ENCODE measurements at regions not wholly inside any gene's neighbourhood (a gene's known extent, or its start where the extent isn't known, plus 50 kb on each side); places are given as distances from the start of the nearest gene placed in this dataset.
"Not testable (repeated sequence)": the region's sequence is repeated elsewhere in the genome, so short reads cannot be mapped to it uniquely, and the experiment has no call there.

DNA sequence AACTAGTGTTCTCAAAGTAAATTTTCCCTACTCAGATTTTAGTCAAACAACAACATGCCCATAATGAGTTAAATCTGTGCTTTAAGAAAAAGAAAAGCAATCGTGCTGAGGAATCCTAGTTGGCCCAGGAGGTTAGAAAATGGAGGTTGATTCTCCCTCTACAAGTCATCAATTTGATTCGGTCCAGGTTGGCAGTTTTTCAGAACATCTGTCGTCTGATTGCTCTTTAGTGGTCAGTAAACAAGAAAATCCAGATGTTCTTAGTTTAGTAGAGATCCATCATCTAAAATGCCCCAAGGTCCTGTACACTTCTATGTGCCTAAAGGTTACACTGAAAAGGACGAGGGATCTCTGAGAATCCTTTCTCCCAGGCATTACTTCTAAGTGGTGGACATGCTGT, 659.2 kb downstream of the MTRR start:
- intact Hi-C loops (cut with micrococcal nuclease), result no loop called here

DNA sequence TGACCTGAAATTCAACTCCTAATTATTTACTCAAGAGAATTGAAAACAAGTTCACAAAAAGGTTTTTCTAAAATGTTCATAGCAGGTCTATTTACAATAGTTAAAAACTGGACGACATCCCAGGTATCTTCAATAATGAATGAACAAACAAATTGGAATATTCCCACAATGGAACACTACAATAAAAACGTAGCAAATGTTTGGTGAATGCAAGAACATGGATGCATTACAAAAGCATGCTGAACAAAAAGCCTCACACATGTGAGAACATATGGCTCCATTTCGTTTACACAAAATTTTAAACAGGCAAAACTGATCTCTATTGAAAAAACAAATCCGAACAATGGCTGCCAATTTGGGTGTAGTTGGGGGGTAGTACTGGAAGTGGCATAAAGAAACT, 669.9 kb downstream of the MTRR start:
- intact Hi-C loops (cut with micrococcal nuclease), result no loop called here

DNA sequence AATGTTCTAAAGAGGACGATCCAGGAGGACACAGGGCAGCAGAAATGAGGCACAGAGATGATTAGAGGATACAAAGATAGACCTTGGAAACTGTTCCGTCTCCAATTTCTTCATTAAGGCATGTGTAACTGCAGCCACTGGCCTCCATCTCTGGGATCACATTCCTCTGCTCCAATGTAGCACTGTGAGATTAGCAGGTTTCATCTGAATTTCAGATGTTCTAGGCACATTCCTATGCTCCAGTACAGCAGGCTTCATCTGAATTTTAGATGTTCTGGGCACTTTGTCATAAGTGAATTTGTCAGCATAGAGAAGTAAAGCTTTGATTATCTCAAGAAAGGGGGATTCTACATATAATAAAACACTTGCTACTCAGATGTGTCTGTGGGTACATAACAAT, 671.4 kb downstream of the MTRR start:
- intact Hi-C loops (cut with micrococcal nuclease), result no loop called here

DNA sequence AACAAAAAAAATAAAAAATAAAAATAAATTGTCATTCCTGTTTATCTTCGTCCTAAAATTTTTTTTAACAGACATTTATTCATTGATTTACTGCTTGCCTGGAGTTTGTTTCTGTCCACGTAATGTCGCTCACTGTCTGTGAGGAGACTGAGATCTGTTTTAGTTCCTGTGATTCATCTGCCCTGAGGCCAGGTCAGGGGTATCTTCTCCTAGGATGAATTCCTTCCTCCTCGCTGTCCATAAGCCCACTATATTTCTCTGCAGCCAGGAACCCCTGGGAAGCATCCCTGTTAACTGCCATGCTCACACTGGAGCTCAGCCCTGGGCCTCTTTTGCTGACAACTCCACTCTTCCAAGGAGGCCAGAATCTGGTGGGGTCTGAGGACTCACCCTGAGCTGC, 682.0 kb downstream of the MTRR start:
- intact Hi-C loops (cut with micrococcal nuclease), result no loop called here

DNA sequence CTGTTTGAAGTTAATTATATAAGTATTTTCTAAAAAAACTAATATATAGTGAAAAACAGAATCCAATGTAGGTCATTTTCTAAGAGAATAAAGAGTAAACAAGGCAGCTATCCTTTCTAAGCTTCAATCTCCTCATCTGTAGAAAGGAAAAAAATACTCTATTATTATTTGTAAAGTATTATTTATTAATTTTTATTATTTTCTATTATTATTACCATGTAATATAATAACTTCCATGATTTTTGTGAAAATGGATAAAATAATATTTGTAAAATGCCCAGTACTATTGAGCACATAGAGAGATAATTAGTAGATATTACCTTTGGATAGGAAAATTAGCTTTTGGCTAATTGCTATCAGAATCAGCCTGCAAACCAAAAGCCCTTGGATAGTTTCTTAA, 684.4 kb downstream of the MTRR start:
- intact Hi-C loops (cut with micrococcal nuclease), result no loop called here

DNA sequence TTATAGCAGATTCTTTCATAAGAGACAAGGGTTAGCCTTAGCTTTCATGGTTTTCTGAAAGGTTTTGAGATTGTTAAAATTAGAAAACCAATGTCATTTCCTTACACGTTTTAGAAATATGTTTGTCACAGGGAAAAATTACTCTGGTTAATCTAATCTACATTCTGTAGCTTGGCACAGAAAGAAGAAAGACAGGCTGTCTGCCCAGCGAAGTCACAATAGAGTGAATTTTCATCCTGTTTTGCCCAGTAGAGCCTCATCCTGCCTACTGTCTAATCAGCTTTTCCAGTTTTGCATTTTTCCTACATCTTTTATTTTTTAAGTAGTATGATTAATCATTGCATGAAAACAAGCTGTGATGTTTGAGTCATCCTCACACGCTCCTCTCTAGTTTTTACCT, 688.8 kb downstream of the MTRR start:
- intact Hi-C loops (cut with micrococcal nuclease), result no loop called here

DNA sequence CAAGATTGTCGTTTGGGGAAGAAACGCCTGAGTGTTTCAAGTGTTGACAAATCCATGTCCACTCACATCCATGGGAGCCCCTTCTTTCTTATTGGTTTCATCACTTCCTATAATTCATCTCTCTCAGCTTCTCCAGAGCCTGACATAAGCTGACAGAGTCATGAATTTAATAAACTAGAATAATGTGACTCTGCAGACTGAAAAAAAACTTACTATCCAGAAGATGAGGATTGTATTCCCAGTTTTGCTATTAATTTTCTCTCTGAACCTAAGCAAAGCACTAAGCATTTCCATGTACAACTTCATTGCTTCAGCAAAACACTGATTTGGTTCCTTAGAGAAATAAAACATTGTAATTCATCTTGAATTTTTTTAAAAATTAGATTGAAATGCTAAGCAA, 691.8 kb downstream of the MTRR start:
- intact Hi-C loops (cut with micrococcal nuclease), result no loop called here

DNA sequence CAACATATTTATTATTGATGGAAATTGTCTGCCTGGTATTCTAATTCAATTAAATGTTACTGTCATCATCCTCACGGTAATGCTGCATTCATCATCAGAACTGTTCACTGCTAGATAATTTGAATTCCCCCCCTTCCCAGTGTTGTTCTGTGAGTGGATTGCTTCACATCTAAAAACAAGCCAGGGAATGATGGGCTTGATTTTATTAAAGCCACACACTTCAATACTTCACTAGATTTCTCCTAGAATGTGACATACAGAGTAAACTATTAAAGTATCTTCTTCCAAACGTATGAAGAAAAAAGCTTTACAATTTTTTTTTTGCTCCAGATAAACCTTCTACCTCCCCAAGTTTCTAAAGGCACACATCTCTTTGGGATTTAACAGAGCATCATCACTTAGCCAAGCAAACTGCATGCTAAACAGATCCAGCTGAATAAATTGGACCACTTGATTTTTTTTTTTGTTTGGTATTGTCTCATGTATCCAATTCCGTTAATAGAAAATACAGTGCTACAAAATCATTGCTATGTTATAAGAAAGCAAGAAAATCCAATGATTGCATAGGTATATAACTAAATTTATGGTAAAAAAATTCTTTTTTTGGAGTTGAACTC, 692.4 kb downstream of the MTRR start:
- intact Hi-C loops (cut with micrococcal nuclease), result no loop called here

DNA sequence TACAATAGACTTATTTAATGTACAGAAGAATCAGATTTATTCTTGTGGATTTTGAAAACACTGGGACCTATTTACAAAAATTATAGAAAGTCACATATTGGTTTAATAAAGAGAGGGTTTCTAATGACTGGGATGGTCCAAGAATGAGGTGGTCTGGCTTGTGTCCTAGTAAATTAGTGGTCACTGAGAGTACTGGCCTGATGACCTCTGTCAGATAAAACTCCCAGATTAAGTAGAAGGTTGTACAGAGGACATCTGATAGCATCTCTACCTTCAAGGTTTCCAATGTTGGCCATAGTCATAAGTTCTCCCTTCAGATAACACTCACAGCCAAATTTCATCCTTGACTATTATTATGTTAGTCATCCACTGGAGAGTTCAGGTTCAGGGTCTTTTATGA, 692.9 kb downstream of the MTRR start:
- intact Hi-C loops (cut with micrococcal nuclease), result no loop called here

DNA sequence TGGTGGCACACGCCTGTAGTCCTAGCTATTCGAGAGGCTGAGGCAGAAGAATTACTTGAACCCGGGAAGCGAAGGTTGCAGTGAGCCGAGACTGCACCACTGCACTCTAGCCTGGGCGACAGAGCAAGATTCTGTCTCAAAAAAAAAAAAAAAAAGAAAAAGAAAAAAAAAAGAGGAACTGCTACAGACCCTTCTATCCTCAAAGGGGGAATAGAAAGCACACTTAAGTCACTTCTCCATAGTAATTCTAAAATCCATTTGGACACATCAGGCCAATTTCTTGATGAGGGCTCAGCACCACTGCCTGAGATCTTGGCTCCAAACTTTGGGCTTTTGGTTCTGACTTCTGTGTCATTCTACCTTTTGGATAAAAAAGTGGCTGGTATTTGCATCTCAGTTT, 694.6 kb downstream of the MTRR start:
- intact Hi-C loops (cut with micrococcal nuclease), result not testable (repeated sequence)

DNA sequence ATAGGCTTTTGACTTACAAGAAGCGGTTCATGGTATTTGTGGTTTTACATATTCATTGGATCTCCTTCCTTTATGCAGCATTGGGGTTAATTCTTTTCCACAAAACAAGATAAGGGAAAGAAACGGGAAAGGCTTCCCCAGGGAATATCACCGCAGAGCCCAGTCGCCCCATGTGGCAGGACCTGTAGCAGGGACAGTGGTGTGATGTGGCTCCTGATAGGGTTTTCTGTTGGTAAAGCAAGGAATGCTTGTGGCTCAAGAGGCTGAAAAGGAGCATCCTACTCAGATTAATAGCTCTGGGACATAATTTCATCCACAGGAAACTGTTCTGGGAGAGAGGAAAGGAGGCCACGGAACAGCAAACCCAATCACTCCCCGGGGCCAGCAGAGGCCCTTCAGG, 699.9 kb downstream of the MTRR start:
- intact Hi-C loops (cut with micrococcal nuclease), result no loop called here

DNA sequence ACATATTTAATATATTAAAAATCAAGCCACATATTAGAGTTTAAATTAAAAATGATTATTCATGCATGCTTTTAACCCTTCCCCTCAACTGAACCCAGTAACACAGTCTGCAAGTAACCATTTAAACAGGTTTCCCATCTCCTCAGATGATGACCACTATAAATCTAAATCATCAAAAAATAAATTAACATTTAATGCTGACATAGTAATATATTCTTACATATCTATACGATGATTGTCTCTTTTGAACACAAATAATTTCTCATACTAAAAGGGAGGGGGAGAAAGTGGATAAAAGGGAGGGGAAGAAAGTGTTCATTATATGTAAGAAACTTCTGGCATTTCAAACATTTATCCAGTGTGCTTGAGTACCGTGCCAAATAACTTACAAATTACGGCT, 701.6 kb downstream of the MTRR start:
- intact Hi-C loops (cut with micrococcal nuclease), result no loop called here

DNA sequence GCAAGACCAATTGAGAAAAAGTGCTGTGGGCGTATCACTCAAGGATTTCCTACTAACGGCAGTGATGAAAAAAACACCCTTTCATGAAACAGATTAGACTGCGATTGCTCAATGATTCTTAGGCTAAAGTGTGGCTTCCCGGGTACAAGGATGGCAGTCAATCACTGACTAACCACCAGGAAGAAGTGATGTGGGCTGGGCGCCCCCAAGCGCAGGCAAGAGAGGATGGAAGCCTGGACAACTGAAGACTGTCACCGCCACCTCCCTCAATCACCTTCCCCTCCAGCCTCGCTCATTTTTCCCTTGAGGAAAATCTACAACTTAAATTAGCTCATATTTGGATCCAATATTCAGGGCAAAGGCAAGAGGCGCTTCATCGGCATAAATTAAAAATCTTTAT, 707.2 kb downstream of the MTRR start:
- intact Hi-C loops (cut with micrococcal nuclease), result no loop called here

DNA sequence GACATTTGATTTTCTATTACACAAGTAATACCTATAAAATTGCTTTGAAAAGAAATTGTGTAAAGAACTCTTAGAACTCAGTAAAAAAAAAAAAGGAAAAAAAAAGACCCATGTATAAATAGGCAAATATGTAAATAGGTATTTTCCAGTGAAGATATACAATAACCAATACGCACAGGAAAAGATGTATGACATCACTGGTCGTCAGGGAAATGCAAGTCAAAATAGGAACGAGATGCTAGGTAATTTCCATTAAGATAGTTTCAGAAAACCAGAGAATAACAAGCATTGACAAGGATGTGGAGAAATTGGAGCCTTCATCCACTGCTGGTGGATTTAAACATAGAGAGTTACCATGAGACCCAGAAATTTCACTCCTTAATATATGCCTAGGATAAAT, 708.8 kb downstream of the MTRR start:
- intact Hi-C loops (cut with micrococcal nuclease), result no loop called here

DNA sequence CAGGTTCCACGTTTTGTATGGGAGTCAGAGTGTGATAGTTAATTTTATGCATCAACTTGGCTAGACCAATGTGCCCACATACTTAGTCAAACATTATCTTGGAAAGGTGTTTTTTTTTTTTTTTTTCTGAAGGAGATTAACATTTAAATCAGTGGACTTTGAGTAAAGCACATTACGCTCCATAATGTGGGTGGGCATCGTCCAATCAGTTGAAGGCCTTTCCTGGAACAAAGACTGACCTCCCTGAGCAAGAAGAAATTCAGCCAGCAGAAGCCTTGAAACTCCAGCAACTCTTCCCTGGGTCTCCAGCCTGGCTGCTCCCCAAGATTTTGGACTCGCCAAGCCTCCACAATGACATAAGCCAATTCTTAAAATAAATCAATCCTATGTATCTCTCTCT, 711.4 kb downstream of the MTRR start:
- intact Hi-C loops (cut with micrococcal nuclease), result no loop called here

DNA sequence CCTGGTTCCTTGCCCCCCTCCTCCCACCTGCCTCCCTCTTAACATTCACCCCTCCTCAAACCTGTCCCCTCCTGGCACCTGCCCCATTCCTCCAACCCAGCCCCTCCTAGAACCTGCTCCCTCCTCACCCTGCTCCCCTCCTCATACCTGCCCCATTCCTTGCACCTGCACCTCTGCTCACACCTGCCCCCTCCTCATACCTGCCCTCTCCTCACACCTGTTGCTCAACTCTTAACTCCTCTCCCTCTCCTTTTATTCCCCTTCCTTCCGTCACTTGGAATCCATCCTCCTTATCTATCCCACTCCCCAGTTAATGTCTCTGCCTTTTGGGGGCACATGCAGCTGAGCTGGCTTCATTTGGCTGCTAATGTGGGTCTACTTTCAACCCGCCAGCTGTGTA, 712.1 kb downstream of the MTRR start:
- intact Hi-C loops (cut with micrococcal nuclease), result no loop called here

DNA sequence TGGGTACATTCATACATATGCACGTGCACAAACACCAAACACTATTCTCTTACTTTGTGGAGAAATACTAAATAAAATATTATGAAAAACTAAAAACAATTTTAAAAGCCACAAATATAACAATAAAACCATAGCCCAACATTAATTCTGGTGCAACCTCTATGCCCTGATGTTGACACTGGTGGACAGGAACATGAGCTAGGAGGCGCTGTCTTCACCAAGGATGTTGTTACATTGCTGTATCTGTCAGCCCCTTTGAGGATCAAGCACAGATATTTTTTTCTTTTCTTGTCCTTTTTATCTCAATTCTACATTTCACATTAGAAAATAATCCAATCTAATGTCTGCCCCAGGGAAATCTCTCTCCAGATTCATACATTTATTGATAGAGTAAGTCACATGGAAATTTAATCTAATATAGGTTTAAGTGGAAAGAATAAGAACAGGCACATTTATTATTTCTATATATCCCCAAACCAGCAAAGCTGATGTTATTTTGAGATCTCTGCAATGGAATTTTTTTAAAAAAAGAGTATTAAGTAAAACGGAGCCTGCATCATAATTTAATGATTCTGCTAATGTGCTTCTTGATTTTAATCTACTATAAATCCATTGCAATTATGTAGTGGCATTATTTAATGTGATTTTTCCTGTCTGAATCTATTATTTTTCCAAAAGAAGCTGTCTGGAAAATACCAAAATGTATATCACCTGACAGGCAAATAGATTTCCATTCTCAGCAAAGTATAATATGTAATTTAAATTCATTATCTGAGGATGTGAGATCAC, 716.5 kb downstream of the MTRR start:
- intact Hi-C loops (cut with micrococcal nuclease), result no loop called here

DNA sequence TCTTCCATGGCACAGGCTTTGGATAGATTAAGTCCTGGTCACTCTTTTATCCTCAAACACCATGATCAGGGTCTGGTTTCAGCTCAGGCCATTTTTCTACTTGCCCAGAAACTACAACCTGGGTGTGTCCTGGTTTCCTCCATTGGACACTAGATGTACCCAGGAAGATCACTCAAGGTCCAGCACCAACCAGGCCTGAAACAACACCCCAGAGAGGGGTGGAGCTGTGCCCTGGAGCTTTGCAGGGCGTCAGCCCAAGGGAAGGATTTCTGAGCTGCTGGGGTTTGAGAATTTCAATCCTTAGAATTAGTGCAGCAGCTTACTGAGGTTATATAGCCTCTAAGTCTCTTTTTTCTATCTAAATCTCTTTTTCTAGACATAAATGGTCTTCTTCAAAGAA, 722.0 kb downstream of the MTRR start:
- intact Hi-C loops (cut with micrococcal nuclease), result no loop called here

DNA sequence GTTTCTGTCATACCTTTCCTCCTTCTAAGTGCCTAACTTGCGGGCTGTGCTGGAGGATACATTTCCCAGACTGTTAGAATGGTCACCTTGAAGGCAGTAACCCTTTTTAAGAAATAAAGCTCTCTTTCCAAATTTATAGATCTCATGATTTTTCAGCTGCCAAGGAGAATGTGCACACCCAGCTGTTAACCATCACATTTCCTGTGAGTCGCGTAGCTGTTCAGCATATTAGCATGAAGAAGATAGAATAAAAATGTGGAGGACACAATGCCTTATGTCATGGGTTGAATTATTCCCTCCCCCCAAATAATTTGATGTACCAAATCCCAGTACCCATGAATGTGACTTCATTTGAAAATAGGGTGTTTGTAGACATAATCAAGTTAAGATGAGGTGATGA, 729.4 kb downstream of the MTRR start:
- intact Hi-C loops (cut with micrococcal nuclease), result no loop called here

DNA sequence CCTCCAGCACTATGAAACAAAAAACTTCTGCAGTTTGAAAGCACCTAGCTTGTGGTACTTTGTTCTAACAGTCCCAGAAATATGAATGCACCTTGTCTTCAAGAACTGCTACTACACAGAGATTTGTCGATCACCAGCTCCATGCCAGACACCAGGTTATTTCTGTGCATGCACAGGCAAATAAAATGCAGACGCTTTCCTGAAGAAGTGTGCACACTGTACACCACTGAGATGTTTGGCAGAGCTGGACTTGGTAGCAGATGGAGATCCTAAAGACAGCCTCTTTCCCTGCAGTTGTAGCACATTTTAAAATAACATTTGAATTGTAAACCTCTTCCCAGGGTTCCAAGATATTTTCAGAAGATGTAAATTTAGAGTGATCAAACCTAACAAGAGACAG, 730.0 kb downstream of the MTRR start:
- intact Hi-C loops (cut with micrococcal nuclease), result no loop called here

DNA sequence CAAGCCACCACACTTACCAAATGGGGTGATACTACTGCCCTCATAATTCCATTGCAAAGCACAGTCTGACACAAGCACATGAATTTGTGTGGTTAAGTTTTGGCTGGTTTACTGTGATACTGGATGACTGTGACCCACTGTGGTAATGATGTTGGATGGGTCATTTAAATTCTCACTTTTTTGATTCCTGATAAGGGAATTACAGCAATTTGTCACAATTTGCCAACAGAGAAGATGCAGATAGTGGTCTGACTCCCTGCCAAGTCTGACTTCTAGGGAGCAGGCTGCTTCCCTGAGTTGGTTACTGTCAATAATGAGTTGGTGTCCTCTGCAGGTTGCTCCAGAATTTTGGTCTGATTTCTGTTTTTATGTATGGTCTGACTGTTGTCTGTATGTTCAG, 731.9 kb downstream of the MTRR start:
- intact Hi-C loops (cut with micrococcal nuclease), result no loop called here

DNA sequence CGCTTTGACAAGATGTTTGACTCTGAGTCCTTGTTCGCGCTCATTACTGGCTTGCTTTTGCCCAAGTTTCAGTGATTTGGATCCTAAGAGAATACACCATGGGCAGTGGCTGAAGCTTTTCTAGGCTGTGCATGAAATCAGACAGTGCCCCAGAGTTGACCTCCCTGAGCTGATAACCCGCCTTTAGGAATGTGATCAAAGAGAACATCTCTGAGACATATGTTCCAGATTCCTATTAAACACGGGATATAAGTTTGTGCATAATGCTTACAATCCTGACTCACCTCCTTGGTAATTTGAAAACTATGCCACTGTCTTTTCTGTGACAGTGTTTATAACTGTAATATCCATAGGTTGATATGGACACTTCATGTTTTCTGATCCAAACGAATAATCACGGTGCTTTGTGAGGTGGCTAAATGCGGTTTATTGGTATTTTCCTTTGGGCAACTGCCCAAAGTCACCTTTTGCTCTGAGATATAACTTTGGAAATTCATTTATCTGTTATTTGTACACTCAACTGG, 732.9 kb downstream of the MTRR start:
- intact Hi-C loops (cut with micrococcal nuclease), result no loop called here

DNA sequence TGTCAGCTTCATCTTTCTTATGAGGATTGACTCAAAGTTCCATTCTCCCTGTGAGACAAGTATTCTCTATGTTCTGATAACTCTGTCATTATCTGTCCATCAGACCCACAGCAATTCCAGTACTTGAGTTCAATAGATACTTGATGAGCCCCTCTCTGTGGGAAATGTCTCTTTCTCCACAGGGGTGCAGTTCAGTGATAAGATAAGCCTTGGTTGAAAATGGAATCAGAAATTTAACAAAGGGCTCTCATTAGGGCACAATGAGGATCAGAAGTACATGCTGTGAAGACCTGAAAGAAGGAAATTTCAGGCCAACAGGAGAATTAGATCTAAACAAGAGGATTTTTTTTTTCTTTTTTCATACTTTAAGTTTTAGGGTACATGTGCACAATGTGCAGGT, 737.3 kb downstream of the MTRR start:
- intact Hi-C loops (cut with micrococcal nuclease), result no loop called here

Data from T-helper 1 cell treated with Interleukin-12 subunit alpha and Interleukin-12 subunit beta and Interleukin-4 antibody, amounts not matched to agents 30 ng/mL and 1 ng/mL, for 36 hours (primary cell).